ENCODE measurements at regions not wholly inside any gene's neighbourhood (a gene's known extent, or its start where the extent isn't known, plus 50 kb on each side); places are given as distances from the start of the nearest gene placed in this dataset.

DNA sequence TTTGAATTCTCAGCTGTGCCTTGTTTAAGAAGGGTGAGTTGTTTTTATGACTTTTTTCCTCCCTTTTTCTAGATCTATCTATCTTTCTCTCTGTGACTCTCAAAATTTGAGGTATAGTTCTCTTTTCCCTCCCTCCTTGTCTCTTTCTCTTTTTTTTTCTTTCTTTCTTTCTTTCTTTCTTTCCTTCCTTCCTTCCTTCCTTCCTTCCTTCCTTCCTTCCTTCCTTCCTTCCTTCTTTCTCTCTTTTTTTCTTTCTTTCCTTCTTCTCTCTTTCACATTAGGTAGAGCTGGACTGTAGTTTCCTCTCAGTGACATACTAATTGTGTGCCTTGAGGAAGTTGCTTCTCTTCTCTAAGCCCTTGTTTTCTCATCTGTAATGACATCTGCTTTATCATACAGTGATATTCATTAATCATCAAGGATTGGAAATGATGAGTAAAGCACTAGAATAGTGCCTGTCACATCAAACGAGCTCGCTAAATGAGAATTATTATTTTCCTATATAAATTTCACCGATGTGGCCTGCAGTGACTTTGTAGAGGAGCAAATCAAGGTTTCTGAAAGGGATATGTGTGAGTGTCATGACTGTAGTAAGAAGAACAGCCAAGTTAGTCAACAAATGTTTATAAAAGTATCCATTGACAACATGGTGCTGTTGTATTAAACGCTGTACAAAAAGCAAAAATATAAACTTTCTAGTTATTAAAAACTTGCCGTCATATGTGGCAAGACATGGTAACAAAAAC lies 78.9 kb upstream of the SLC38A2 start:
- TF ChIP-seq, protein P1, sequence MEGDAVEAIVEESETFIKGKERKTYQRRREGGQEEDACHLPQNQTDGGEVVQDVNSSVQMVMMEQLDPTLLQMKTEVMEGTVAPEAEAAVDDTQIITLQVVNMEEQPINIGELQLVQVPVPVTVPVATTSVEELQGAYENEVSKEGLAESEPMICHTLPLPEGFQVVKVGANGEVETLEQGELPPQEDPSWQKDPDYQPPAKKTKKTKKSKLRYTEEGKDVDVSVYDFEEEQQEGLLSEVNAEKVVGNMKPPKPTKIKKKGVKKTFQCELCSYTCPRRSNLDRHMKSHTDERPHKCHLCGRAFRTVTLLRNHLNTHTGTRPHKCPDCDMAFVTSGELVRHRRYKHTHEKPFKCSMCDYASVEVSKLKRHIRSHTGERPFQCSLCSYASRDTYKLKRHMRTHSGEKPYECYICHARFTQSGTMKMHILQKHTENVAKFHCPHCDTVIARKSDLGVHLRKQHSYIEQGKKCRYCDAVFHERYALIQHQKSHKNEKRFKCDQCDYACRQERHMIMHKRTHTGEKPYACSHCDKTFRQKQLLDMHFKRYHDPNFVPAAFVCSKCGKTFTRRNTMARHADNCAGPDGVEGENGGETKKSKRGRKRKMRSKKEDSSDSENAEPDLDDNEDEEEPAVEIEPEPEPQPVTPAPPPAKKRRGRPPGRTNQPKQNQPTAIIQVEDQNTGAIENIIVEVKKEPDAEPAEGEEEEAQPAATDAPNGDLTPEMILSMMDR (IDR thresholded peaks at IDR 0.05), result no peak
- H3K4me2 ChIP-seq (replicated peaks; ENCODE audit: extremely low read depth, low read length, poor library complexity, severe bottlenecking), result no peak overlapping the region
- no peaks in the 10 kb centered on the region for H3K36me3 ChIP-seq (replicated peaks in 1 of 2; ENCODE audit: control insufficient read depth in 1 of 2, insufficient read depth in 2 of 2, low read length in 2 of 2)
- DNase-seq, result no peak
- Mint-ChIP-seq H3K36me3 (no peaks in the 10 kb centered on the region), H3K4me3 (no peak overlapping the region), H3K9me3 (peaks cover 0 to 5% (median 3%) of the 10 kb centered on the region in 7 donors), H3K27me3 (ENCODE audit: low read depth in 3 of 3) (no peaks in the 10 kb centered on the region), H3K4me1 (peaks cover 47% of the 10 kb centered on the region), H3K27ac (peak overlapping the region in 4 of 7 donors; percentile 28 to 84 (median 64))
- no peaks in the 10 kb centered on the region for H3K9me3 ChIP-seq (replicated peaks in 1 of 2; ENCODE audit: control insufficient read depth in 1 of 2, insufficient read depth in 1 of 2, low read length in 2 of 2)
- H3K4me3 ChIP-seq (replicated peaks in 1 of 3; ENCODE audit: low read depth in 2 of 3, low read length in 3 of 3), result no peak overlapping the region
- no peak overlapping the region for H2AFZ ChIP-seq (ENCODE audit: insufficient read depth, low read depth, low read length, poor library complexity, severe bottlenecking)
- no CpG with 5 or more reads among the region's 5 CpGs for WGBS (ENCODE audit: insufficient coverage)
- no peak overlapping the region for H3K9ac ChIP-seq (ENCODE audit: insufficient read depth, low read length, poor library complexity, severe bottlenecking)
- no peaks in the 10 kb centered on the region for H3K79me2 ChIP-seq (ENCODE audit: insufficient read depth, low read length)
- H3K27me3 ChIP-seq (ENCODE audit: control insufficient read depth in 2 of 2, insufficient read depth in 2 of 2, low read length in 2 of 2), result no peaks in the 10 kb centered on the region
- H3K27ac ChIP-seq (ENCODE audit: low read depth in 1 of 2, low read length in 2 of 2), result no peak overlapping the region
- intact Hi-C loops (cut with micrococcal nuclease), result no loop called here
- peaks cover 31 to 32% of the 10 kb centered on the region in 2 donors for H3K4me1 ChIP-seq (ENCODE audit: control insufficient read depth in 1 of 2, insufficient read depth in 2 of 2, low read length in 2 of 2)
- H4K20me1 ChIP-seq (ENCODE audit: insufficient read depth, low read length), result no peaks in the 10 kb centered on the region

DNA sequence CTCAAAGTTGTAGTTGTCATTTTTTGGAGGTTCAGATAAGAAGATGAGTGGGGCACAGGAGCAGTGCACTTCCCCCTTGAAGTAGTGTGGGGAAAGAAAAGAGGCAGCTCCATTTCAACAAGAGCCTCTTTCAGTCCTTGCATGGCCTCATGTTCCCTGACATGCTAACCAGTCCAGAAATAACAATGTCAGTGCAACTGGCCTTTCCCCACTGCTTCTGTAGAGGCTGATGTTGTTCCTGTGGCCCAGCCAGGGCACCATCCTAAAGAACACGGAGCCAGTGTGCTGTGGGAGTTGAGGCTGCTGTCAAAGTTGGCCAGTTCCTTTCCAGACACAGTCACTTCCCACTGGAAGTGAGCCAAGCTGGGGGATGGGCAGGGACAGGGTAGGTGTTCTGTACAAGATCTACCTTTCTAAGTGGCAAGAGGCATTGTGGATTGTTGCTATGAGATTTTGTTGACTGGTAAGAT lies 77.7 kb upstream of the SLC38A2 start:
- Histone ChIP-seq H3K4me3 (replicated peaks in 1 of 3; ENCODE audit: low read depth in 2 of 3, low read length in 3 of 3) (peak overlapping the region in 1 of 3 experiments; percentile 62), H3K9me3 (replicated peaks in 1 of 2; ENCODE audit: control insufficient read depth in 1 of 2, insufficient read depth in 1 of 2, low read length in 2 of 2) (no peaks in the 10 kb centered on the region), H3K27ac (ENCODE audit: low read depth in 1 of 2, low read length in 2 of 2) (peak overlapping the region in 1 of 2 donors; percentile 60), H3K36me3 (replicated peaks in 1 of 2; ENCODE audit: control insufficient read depth in 1 of 2, insufficient read depth in 2 of 2, low read length in 2 of 2) (no peaks in the 10 kb centered on the region), H3K27me3 (ENCODE audit: control insufficient read depth in 2 of 2, insufficient read depth in 2 of 2, low read length in 2 of 2) (no peaks in the 10 kb centered on the region), H4K20me1 (ENCODE audit: insufficient read depth, low read length) (no peaks in the 10 kb centered on the region), H3K9ac (ENCODE audit: insufficient read depth, low read length, poor library complexity, severe bottlenecking) (peak overlapping the region; percentile 15), H3K79me2 (ENCODE audit: insufficient read depth, low read length) (no peaks in the 10 kb centered on the region), H3K4me2 (replicated peaks; ENCODE audit: extremely low read depth, low read length, poor library complexity, severe bottlenecking) (peak overlapping the region; percentile 49), H2AFZ (ENCODE audit: insufficient read depth, low read depth, low read length, poor library complexity, severe bottlenecking) (peak overlapping the region; percentile 77), H3K4me1 (ENCODE audit: control insufficient read depth in 1 of 2, insufficient read depth in 2 of 2, low read length in 2 of 2) (peaks cover 20 to 21% of the 10 kb centered on the region in 2 donors)
- peak in 2 of 3 donors; percentile 18 for DNase-seq
- Mint-ChIP-seq H3K4me3 (peak overlapping the region; percentile 18 to 69), H3K27me3 (ENCODE audit: low read depth in 3 of 3) (no peaks in the 10 kb centered on the region), H3K27ac (peak overlapping the region in 5 of 7 donors; percentile 18 to 73 (median 27)), H3K9me3 (peaks cover 0 to 5% (median 3%) of the 10 kb centered on the region in 7 donors), H3K36me3 (no peaks in the 10 kb centered on the region), H3K4me1 (peaks cover 43% of the 10 kb centered on the region)
- intact Hi-C loops (cut with micrococcal nuclease), result no loop called here
- WGBS (ENCODE audit: insufficient coverage), result no CpG with 5 or more reads among the region's 1 CpG
- TF ChIP-seq, protein P1 (IDR thresholded peaks at IDR 0.05), result no peak

All from CD14-positive monocyte (primary cell).